Activated CD8-positive, alpha-beta memory T cell treated with anti-CD3 and anti-CD28 coated beads, Interleukin-2, amount 10 ng/mL, durations not matched to agents 7 days and 5 days (primary cell): ENCODE measurements at regions not wholly inside any gene's neighbourhood (a gene's known extent, or its start where the extent isn't known, plus 50 kb on each side); places are given as distances from the start of the nearest gene placed in this dataset.

Source experiments
- ATAC-seq: fragments of 150-1000 bp; cut with Tn5 transposase; one replicate; pipeline ENCODE4 v1.10.0; 2021; ENCODE audit warnings: moderate library complexity
- CTCF ChIA-PET: fragments of 350-600 bp; sonication (Branson Sonifier 250); formaldehyde crosslinking; loops from one replicate; lab custom pipeline; 2021; ENCODE audit warnings: antibody characterized with exemption; lab: Charles Lee
- DNase-seq: peaks from one replicate; pipeline ENCODE4 v3.0.0-alpha.2; 2020
- H3K27ac Mint-ChIP-seq: one replicate; pipeline ENCODE4 v1.8.0; 2021; ENCODE audit warnings: mild to moderate bottlenecking, mixed read lengths
- H3K27me3 Mint-ChIP-seq: one replicate; pipeline ENCODE4 v1.8.0; 2021; ENCODE audit warnings: mixed read lengths
- H3K36me3 Mint-ChIP-seq: one replicate; pipeline ENCODE4 v1.8.0; 2021; ENCODE audit warnings: mild to moderate bottlenecking, mixed read lengths
- H3K4me1 Mint-ChIP-seq: one replicate; pipeline ENCODE4 v1.8.0; 2021; ENCODE audit warnings: mixed read lengths
- H3K4me3 Mint-ChIP-seq: one replicate; pipeline ENCODE4 v1.8.0; 2021; ENCODE audit warnings: mild to moderate bottlenecking, moderate library complexity, mixed read lengths
- H3K9me3 Mint-ChIP-seq: one replicate; pipeline ENCODE4 v1.8.0; 2022; ENCODE audit warnings: low read depth, mixed read lengths

DNA sequence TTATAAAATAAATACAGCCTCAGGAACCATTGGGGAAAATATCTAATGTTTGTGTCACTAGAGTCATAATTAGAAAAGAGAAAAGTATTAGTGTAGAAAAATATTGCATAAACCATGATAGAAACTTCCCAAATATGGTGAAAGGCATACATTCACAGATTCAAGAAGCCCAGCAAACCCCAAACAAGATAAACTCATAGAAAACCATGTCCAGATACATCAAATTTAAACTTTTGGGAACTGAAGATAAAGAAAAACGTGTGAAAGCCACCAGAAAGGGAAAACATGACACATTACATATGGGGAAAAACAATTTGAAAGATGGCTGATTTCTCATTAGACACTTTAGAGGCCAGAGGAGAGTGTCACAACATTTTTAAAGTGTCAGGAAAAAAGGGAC lies 236.5 kb upstream of the FN1 start:
- no peak overlapping the region for H3K27ac Mint-ChIP-seq
- no peak for DNase-seq
- no peak overlapping the region for H3K4me3 Mint-ChIP-seq
- H3K4me1 Mint-ChIP-seq = no peaks in the 10 kb centered on the region
- H3K36me3 Mint-ChIP-seq = no peaks in the 10 kb centered on the region
- H3K9me3 Mint-ChIP-seq = no peaks in the 10 kb centered on the region
- no peak for ATAC-seq
- CTCF ChIA-PET = no interaction called here
- H3K27me3 Mint-ChIP-seq = peaks cover 7% of the 10 kb centered on the region

DNA sequence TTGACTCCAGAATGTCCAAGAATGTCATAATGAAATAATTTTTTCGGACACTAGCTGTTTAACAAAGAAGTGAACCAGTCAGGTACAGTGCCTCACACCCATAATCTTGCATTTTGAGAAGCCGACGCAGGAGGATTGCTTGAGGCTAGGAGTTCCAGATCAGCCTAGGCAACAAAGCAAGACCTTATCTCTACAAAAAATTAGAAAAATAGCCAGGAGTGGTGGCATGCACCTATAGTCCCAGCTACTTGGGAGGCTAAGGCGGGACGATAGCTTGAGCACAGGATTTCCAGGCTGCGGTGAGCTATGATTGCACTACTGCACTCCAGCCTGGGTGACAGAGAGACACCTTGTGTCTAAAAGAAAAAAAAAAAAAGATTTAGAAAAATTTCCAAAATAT lies 235.8 kb upstream of the FN1 start:
- Mint-ChIP-seq H3K4me1 (no peaks in the 10 kb centered on the region), H3K27me3 (peaks cover 9% of the 10 kb centered on the region), H3K9me3 (no peaks in the 10 kb centered on the region), H3K27ac (no peak overlapping the region), H3K36me3 (no peaks in the 10 kb centered on the region), H3K4me3 (no peak overlapping the region)
- no peak for DNase-seq
- CTCF ChIA-PET = interaction anchor here (0.8 kb wide), 1 partner anchor 89 kb away, joined by 3 read pairs; no protein-coding TSS in a partner anchor
- no peak for ATAC-seq

DNA sequence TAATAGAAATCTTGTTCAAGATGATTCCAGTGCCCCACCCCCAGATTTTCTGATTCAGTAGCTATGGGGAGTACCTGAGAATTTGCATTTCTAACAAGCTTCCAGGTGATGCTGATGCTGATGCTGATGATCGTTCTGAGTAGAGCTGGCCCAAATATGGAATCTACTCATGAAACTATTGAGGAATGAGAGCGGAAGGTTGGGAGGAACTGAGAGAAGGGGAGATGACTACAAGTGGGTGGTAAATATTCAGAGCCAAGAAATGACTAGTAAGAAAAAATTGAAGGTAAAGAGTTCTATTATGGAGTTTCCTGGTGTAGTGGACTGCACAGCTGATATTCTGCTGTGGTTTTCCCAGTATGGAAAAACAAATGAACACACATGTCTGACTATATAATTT lies 235.4 kb upstream of the FN1 start:
- CTCF ChIA-PET = interaction anchor here (0.8 kb wide), 1 partner anchor 89 kb away, joined by 3 read pairs; no protein-coding TSS in a partner anchor
- H3K36me3 Mint-ChIP-seq = no peaks in the 10 kb centered on the region

DNA sequence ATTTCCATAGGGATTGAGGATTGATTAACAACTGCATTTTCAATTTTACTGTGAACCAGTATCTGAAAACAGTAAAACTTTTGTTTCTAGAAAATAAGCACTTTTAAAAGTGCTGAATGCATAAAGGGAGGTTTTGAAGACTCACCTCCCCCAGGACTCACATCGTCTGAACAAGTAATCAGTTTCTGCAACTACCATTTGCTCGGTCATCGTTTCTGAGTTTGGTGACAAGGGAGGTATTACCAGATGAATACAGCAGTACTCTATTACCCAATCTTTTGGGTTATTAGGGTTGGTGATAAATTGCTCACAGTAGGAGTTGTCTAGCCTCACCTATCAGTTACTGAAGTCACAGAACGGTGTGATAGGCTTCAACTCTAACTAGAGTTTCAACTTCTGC lies 234.5 kb upstream of the FN1 start:
- Mint-ChIP-seq H3K4me1 (no peaks in the 10 kb centered on the region), H3K36me3 (no peaks in the 10 kb centered on the region), H3K27ac (no peak overlapping the region), H3K9me3 (no peaks in the 10 kb centered on the region), H3K27me3 (peaks cover 9% of the 10 kb centered on the region), H3K4me3 (no peak overlapping the region)
- DNase-seq (no peak), ATAC-seq (no peak)
- CTCF ChIA-PET = no interaction called here

More for the DNA sequence above, 235.4 kb upstream of the FN1 start:
- no peaks in the 10 kb centered on the region for H3K9me3 Mint-ChIP-seq
- H3K27me3 Mint-ChIP-seq = peaks cover 9% of the 10 kb centered on the region
- DNase-seq = no peak
- no peak overlapping the region for H3K27ac Mint-ChIP-seq
- no peak overlapping the region for H3K4me3 Mint-ChIP-seq
- no peak for ATAC-seq
- H3K4me1 Mint-ChIP-seq = no peaks in the 10 kb centered on the region

DNA sequence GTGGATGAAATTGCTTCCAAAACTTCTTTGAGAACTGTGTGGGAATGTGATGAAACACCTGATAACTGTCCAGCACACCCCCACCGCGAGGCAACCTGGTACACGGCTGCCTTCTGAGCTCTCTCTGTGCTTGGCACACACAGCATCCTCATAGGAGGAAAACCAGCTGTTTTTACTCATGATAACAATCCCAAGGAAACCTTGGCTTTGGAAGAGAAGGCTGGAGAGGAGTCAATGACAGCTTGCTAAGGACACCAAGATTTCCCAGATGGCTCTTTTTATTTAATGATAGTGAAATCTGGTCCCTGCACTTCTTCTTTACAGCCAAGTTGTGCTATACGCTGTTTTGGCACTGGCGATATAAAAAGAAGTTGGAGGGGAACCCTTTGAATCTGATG lies 232.5 kb upstream of the FN1 start:
- no peak for DNase-seq
- Mint-ChIP-seq H3K9me3 (no peaks in the 10 kb centered on the region), H3K36me3 (no peaks in the 10 kb centered on the region), H3K27me3 (peaks cover 9% of the 10 kb centered on the region), H3K4me1 (peaks cover 4% of the 10 kb centered on the region), H3K27ac (no peak overlapping the region), H3K4me3 (no peak overlapping the region)
- CTCF ChIA-PET = no interaction called here
- ATAC-seq = no peak

DNA sequence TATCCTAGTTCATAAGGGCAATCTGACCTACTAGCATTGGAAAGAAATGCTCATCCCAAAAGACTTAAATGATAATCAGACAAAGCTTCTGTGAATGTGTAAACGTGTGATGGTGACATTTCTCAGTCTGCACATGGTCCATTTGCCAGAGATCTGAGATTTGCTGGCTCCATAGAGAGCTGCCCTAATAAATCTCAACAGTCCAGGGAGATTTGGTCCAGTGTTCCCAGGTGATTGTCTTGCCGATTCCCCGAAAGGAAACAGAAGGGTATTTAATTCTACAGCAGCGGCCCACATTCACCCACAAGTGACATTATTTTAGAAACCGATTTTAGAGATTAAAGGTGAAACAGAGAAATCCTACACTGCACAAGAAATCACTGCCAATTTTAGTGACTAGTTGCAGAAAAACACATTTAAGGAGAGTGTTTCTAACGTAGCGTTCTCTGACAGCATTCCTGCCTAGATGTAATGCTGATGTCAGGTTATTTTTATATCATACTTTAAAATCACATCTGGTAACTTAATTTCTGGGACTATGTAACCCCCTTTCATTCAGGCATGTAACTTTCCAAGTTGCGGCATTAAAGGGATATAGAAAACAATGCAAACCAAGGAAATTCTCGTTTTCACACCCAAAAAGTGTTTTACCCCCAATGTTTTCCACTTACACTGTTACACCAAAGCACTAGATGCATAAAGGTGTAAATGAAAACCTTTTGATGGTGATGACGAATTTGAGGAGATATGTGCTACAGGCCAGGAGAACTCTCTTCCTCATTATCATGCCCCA lies 231.9 kb upstream of the FN1 start:
- no peaks in the 10 kb centered on the region for H3K36me3 Mint-ChIP-seq
- peaks cover 9% of the 10 kb centered on the region for H3K27me3 Mint-ChIP-seq
- CTCF ChIA-PET = no interaction called here
- peaks cover 4% of the 10 kb centered on the region for H3K4me1 Mint-ChIP-seq
- no peak for DNase-seq
- H3K27ac Mint-ChIP-seq = no peak overlapping the region
- H3K4me3 Mint-ChIP-seq = no peak overlapping the region
- no peaks in the 10 kb centered on the region for H3K9me3 Mint-ChIP-seq
- ATAC-seq = no peak

DNA sequence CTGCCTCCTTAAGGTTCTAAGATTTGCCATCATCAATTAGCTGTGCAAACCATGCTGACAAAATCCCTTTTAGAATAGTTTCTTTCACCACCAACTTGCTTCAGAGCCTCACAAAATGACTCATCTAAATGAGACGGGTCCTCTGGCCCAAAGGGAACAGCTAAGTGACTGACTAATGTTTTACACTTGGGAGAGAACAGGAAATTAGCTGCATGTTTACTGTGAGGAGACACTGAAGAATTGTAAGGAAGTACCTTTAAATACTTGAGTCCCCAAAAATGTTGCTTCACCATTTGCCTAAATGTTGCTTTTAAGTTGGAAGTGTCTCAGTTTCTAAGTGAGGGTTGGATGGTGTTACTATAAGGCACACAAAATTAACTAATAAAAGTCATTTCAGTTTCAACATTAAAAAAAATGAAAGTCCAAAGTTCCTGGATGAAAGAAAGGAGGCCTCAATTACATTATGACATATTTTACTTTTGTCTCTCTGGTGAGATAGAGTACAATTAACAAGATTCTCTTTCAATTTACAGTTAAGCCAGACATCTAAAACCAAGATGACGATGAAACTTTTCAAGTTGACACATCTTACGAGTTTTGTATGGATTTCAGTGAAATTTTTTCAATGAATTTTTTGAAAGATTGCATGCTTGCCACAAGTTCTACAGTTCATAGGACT lies 229.1 kb upstream of the FN1 start:
- no peak for ATAC-seq

DNA sequence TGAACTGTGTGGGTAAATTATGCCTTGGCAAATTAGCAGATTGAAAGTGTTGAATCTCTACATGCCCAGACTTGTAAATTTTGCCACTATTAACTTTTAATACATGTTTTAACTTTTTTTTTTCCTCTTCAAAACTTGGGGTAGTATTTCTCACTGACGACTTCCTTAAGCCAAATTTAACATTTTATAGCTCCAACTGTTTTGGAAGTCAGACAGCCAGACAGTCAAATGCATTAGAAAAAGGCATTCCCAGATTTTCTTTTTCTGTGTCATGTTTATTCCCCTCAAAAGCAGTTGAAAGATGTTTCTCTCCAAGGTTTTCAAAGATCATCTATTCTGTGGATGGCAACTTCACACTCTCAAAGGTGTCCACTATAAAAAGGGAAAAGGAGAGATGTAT lies 226.8 kb upstream of the FN1 start:
- CTCF ChIA-PET = no interaction called here

More for the DNA sequence above, 229.1 kb upstream of the FN1 start:
- peaks cover 3% of the 10 kb centered on the region for H3K27me3 Mint-ChIP-seq
- H3K9me3 Mint-ChIP-seq = no peaks in the 10 kb centered on the region
- no peak overlapping the region for H3K4me3 Mint-ChIP-seq
- no peak overlapping the region for H3K27ac Mint-ChIP-seq
- peaks cover 4% of the 10 kb centered on the region for H3K4me1 Mint-ChIP-seq
- DNase-seq = no peak
- CTCF ChIA-PET = no interaction called here
- H3K36me3 Mint-ChIP-seq = no peaks in the 10 kb centered on the region

DNA sequence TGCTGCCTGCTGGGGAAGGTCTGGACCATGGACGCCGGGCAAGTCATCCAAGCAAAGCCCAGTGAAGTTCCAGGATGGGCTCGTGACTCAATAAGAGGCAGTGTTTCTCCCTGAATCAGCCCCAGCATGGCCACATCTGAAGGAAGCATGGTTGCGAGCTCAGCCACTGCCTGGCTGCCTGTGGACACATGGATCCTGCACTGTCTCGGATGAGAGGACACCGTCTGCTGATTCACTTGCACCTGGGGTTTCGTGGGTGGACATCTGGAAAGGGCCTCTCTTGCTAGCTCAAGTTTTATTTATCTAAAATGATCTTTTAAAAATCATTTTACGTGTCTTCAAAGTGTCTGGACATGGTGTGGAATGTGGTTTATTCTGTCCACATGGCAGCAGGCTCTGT lies 224.8 kb upstream of the FN1 start:
- DNase-seq (no peak), ATAC-seq (no peak)
- no peak overlapping the region for H3K4me3 Mint-ChIP-seq
- CTCF ChIA-PET = no interaction called here
- H3K27me3 Mint-ChIP-seq = no peaks in the 10 kb centered on the region
- no peaks in the 10 kb centered on the region for H3K36me3 Mint-ChIP-seq
- H3K27ac Mint-ChIP-seq = no peak overlapping the region
- no peaks in the 10 kb centered on the region for H3K9me3 Mint-ChIP-seq
- peaks cover 4% of the 10 kb centered on the region for H3K4me1 Mint-ChIP-seq

More for the DNA sequence above, 226.8 kb upstream of the FN1 start:
- Mint-ChIP-seq H3K4me3 (no peak overlapping the region), H3K4me1 (peaks cover 4% of the 10 kb centered on the region), H3K27me3 (peaks cover 3% of the 10 kb centered on the region), H3K27ac (no peak overlapping the region), H3K36me3 (no peaks in the 10 kb centered on the region), H3K9me3 (no peaks in the 10 kb centered on the region)
- DNase-seq (no peak), ATAC-seq (no peak)

DNA sequence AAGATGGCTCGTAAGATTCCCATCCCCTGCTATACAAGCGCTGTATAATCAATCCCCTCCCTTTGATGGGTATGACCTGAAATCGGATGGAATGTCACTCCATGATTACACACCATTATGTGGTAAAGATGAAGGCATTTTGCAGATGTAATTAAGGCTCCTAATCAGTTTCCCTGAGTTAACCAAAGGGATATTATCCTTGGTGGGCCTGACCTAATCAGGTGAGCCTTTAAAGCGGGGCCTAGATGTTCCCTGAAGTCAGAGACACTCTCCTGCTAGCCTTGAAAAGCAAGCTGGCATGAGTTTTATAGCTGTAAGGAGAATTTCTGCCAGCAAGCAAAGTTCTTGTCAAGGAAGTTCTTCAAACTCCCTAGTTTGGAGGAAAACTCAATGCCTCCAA lies 223.8 kb upstream of the FN1 start:
- Mint-ChIP-seq H3K36me3 (no peaks in the 10 kb centered on the region), H3K4me1 (no peaks in the 10 kb centered on the region), H3K4me3 (no peak overlapping the region), H3K9me3 (no peaks in the 10 kb centered on the region), H3K27me3 (no peaks in the 10 kb centered on the region), H3K27ac (no peak overlapping the region)
- CTCF ChIA-PET = interaction anchor here (1.2 kb wide), 1 partner anchor 94 kb away, joined by 3 read pairs; no protein-coding TSS in a partner anchor
- no peak for DNase-seq
- no peak for ATAC-seq

DNA sequence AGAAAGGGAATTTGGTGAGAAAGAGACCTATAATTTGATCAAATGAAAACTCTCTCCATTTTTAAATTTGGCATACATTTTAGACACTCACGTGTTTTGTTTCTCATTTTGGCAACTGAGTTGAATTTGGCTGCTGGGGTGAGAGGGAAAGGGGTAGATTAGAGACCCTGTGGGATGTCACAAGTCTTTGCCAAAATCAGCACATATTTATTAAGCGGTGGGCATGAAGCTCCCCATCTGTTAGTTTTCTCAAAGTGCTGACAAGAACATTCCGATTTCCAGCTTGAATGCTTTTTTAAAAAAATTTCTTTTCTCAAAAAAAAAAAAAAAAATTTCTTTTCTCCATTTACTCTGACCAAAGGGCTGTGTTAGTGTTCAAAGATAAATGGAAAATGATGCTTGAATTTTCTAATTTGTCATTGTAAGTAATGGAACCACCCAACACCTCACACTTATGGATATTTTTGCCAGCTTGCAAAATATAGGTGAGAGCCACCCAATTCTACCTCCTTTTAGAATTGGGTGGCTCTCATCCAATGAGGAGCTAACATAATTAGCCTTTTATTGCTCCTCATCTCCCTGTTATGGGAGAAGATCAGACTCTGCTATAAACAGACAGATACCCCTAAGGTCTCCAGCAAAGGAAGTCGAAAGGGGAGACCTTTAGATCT lies 222.9 kb upstream of the FN1 start:
- CTCF ChIA-PET = interaction anchor here (1.2 kb wide), 1 partner anchor 95 kb away, joined by 3 read pairs; no protein-coding TSS in a partner anchor
- ATAC-seq (no peak), DNase-seq (no peak)
- H3K27me3 Mint-ChIP-seq = no peaks in the 10 kb centered on the region
- no peak overlapping the region for H3K27ac Mint-ChIP-seq
- no peaks in the 10 kb centered on the region for H3K4me1 Mint-ChIP-seq
- no peak overlapping the region for H3K4me3 Mint-ChIP-seq
- H3K9me3 Mint-ChIP-seq = no peaks in the 10 kb centered on the region
- no peaks in the 10 kb centered on the region for H3K36me3 Mint-ChIP-seq

DNA sequence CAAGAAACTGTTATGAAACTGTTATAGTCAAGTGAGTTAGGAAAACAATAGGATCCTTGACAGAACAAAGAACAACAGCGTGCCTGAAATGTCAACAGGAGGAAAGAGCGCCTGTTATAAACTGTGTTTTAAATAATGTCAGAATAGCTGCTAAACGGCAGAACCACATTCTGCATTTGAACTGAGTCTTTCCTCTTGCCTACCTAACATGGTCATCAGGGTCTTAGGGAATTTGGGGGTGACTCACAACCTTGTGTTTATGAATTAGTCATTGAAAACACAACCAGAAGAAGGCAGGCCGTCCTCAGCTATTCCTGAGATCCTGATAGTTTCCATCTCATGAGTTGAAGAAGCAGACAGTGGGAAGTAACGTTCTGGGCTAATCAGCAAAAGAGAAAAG lies 222.0 kb upstream of the FN1 start:
- Mint-ChIP-seq H3K4me3 (no peak overlapping the region), H3K36me3 (no peaks in the 10 kb centered on the region), H3K4me1 (no peaks in the 10 kb centered on the region), H3K27ac (no peak overlapping the region), H3K27me3 (no peaks in the 10 kb centered on the region), H3K9me3 (no peaks in the 10 kb centered on the region)
- no peak for ATAC-seq
- DNase-seq = no peak
- CTCF ChIA-PET = no interaction called here

DNA sequence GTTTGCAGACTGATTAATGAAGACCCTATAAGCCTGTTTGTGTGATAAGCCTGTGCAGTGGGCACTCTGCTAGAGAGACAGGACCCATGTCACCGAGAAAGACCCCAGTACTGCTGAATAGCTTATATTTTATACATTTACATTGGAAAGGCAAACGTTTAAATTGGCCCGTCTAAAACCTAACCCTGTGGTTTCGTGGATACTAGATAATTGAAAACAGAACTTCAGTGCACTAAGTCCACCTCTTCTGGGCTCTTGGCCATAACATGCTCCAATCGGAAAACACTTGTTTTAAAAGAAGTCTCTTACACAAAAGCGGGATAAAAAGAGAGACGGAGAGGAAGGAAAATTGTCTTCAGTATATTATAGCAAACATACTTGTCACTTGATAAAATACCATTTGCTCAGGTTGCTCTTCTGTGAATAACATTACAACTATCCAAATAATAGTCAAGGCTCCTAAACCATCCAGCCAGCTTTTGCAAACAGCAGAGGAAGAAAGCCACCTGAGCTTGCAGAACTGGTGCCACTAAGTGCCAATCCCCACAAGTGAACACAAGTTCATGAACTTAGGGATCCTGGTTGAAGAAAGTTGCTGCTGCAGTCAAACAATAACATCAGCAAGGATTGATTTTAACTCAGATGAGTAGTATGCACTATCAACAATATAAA lies 218.4 kb upstream of the FN1 start:
- CTCF ChIA-PET = no interaction called here

More for the DNA sequence above, 218.4 kb upstream of the FN1 start:
- Mint-ChIP-seq H3K4me3 (no peak overlapping the region), H3K27ac (no peak overlapping the region), H3K9me3 (no peaks in the 10 kb centered on the region), H3K36me3 (no peaks in the 10 kb centered on the region), H3K4me1 (no peaks in the 10 kb centered on the region), H3K27me3 (no peaks in the 10 kb centered on the region)
- no peak for ATAC-seq
- DNase-seq = no peak
